SK-N-SH (cell line): ENCODE measurements at regions not wholly inside any gene's neighbourhood (a gene's known extent, or its start where the extent isn't known, plus 50 kb on each side); places are given as distances from the start of the nearest gene placed in this dataset.

ENCODE experiments used
- CTCF ChIA-PET: fragments of 300-600, 350-600 bp; formaldehyde crosslinking; extraction: SDS; loops from one replicate; lab custom pipeline; 2021; lab: Yijun Ruan, JAX
- POLR2A ChIA-PET: fragments of 350-600 bp; sonication (Branson Sonifier 250); formaldehyde crosslinking; extraction: SDS; loops from one replicate; lab custom pipeline; 2020; ENCODE audit warnings: antibody characterized with exemption, inconsistent platforms; lab: Yijun Ruan, JAX
- DNase-seq: peaks from one replicate; pipeline ENCODE4 v3.0.0; 2012
- H2AFZ ChIP-seq: fragments of 200-600 bp; sonication (generic); 2 replicates; pipeline ENCODE4 v1.8.1; 2016; ENCODE audit warnings: antibody characterized with exemption, mild to moderate bottlenecking, low read depth
- H3F3A ChIP-seq: fragments of 200-600 bp; sonication (generic); replicated peaks from 2 replicates; pipeline ENCODE3; 2016; ENCODE audit warnings: antibody characterized with exemption, mild to moderate bottlenecking; ENCODE audit not compliant: insufficient read depth
- H3K27ac ChIP-seq, 2 experiments: fragments of 200-500 bp in 1 of 2; fragments of 200-600 bp in 1 of 2; sonication (Bioruptor generic) in 1 of 2; sonication (generic), shearing (Covaris generic) in 1 of 2; 2 replicates each; pipeline versions ENCODE4 v1.5.1 to v1.6.1; 2014 to 2016; ENCODE audit warnings: low read depth in 2 of 2, inconsistent platforms in 1 of 2, low read length in 1 of 2, mild to moderate bottlenecking in 1 of 2, mixed read lengths in 1 of 2
- H3K27me3 ChIP-seq: fragments of 200-600 bp; sonication (generic), shearing (Covaris generic); 2 replicates; pipeline ENCODE4 v1.6.1; 2016; ENCODE audit warnings: mixed run types; ENCODE audit not compliant: insufficient read depth
- H3K36me3 ChIP-seq, 2 experiments: fragments of 200-500 bp in 1 of 2; fragments of 200-600 bp in 1 of 2; sonication (Bioruptor generic) in 1 of 2; sonication (generic) in 1 of 2; replicated peaks in 1 of 2; 2 replicates each; pipeline versions ENCODE3 to v1.5.1; 2014 to 2016; ENCODE audit warnings: low read length in 1 of 2, mild to moderate bottlenecking in 1 of 2; ENCODE audit not compliant: insufficient read depth in 2 of 2, control insufficient read depth in 1 of 2
- H3K4me1 ChIP-seq, 2 experiments: fragments of 200-500 bp in 1 of 2; fragments of 200-600 bp in 1 of 2; sonication (Bioruptor generic) in 1 of 2; sonication (generic), shearing (Covaris generic) in 1 of 2; 2 replicates each; pipeline versions ENCODE4 v1.5.1 to v1.6.1; 2014 to 2016; ENCODE audit warnings: low read depth in 1 of 2, low read length in 1 of 2, mixed run types in 1 of 2; ENCODE audit not compliant: insufficient read depth in 2 of 2, control insufficient read depth in 1 of 2
- H3K4me2 ChIP-seq: fragments of 200-600 bp; sonication (generic), shearing (Covaris generic); 2 replicates; pipeline ENCODE4 v1.6.1; 2017; ENCODE audit warnings: mixed run types
- H3K4me3 ChIP-seq, 2 experiments: fragments of 200-500 bp in 1 of 2; fragments of 200-600 bp in 1 of 2; sonication (Bioruptor generic) in 1 of 2; sonication (generic), shearing (Covaris generic) in 1 of 2; 2 replicates each; pipeline versions ENCODE4 v1.5.1 to v1.8.1; 2014 to 2016; ENCODE audit warnings: low read depth in 2 of 2, inconsistent platforms in 1 of 2, low read length in 1 of 2, mild to moderate bottlenecking in 1 of 2, mixed read lengths in 1 of 2, moderate library complexity in 1 of 2
- H3K79me2 ChIP-seq: fragments of 200-600 bp; sonication (generic); 2 replicates; pipeline ENCODE4 v1.8.1; 2017; ENCODE audit warnings: mild to moderate bottlenecking; ENCODE audit not compliant: insufficient read depth
- H3K9ac ChIP-seq: fragments of 200-600 bp; sonication (generic); 2 replicates; pipeline ENCODE4 v1.6.1; 2017; ENCODE audit warnings: mixed run types
- H3K9me2 ChIP-seq: fragments of 200-600 bp; sonication (generic); 2 replicates; pipeline ENCODE4 v1.6.1; 2017; ENCODE audit warnings: mixed run types
- H3K9me3 ChIP-seq: fragments of 200-600 bp; sonication (generic); 2 replicates; pipeline ENCODE4 v1.6.1; 2017; ENCODE audit warnings: mixed run types, mild to moderate bottlenecking, moderate library complexity
- H4K20me1 ChIP-seq: fragments of 200-600 bp; sonication (generic); 2 replicates; pipeline ENCODE4 v1.6.1; 2017; ENCODE audit warnings: mild to moderate bottlenecking, mixed run types; ENCODE audit not compliant: insufficient read depth
- CHD2 ChIP-seq: fragments of 150-350 bp; IDR thresholded peaks from 2 replicates; pipeline ENCODE4 v1.6.1; 2018; ENCODE audit warnings: low read length; ENCODE audit not compliant: partially characterized antibody
- ELF1 ChIP-seq: IDR thresholded peaks from 2 replicates; pipeline ENCODE4 v1.4.0; 2012
- FOSL2 ChIP-seq: IDR thresholded peaks from 2 replicates; pipeline ENCODE4 v1.4.0; 2012; ENCODE audit warnings: low read depth, mild to moderate bottlenecking, moderate library complexity, borderline replicate concordance
- FOXJ3 ChIP-seq: sonication (generic); formaldehyde crosslinking; IDR thresholded peaks from 2 replicates; pipeline ENCODE4 v1.5.1; 2020; ENCODE audit warnings: mild to moderate bottlenecking, missing genetic modification reagents
- GABPA ChIP-seq: IDR thresholded peaks from 2 replicates; pipeline ENCODE4 v1.4.0; 2012; ENCODE audit warnings: low read depth, mild to moderate bottlenecking
- MEF2A ChIP-seq: IDR thresholded peaks from 2 replicates; pipeline ENCODE4 v1.4.0; 2012; ENCODE audit warnings: low read depth, borderline replicate concordance
- MXI1 ChIP-seq: IDR thresholded peaks from 2 replicates; pipeline ENCODE4 v1.6.1; 2012; ENCODE audit warnings: mild to moderate bottlenecking, low read depth, low read length, improper control_type of control experiment
- NFIC ChIP-seq: IDR thresholded peaks from 2 replicates; pipeline ENCODE4 v1.4.0; 2012; ENCODE audit warnings: borderline replicate concordance
- NRF1 ChIP-seq: IDR thresholded peaks from 2 replicates; pipeline ENCODE4 v1.6.1; 2012; ENCODE audit warnings: low read depth, mild to moderate bottlenecking, low read length
- RCOR1 ChIP-seq: fragments of 150-350 bp; IDR thresholded peaks from 2 replicates; pipeline ENCODE4 v1.6.1; 2017; ENCODE audit warnings: antibody characterized with exemption, low read length
- RFX5 ChIP-seq: IDR thresholded peaks from 2 replicates; pipeline ENCODE4 v1.6.1; 2012; ENCODE audit warnings: mild to moderate bottlenecking, improper control_type of control experiment, low read length
- SIN3A ChIP-seq: IDR thresholded peaks from 2 replicates; pipeline ENCODE4 v1.6.1; 2012; ENCODE audit warnings: low read depth, mild to moderate bottlenecking, low read length, moderate library complexity, borderline replicate concordance
- SMC3 ChIP-seq: IDR thresholded peaks from 2 replicates; pipeline ENCODE4 v1.6.1; 2012; ENCODE audit warnings: low read depth, low read length, improper control_type of control experiment
- TEAD4 ChIP-seq: IDR thresholded peaks from 2 replicates; pipeline ENCODE4 v1.4.0; 2012; ENCODE audit warnings: mild to moderate bottlenecking, borderline replicate concordance; ENCODE audit not compliant: insufficient read depth
- YY1 ChIP-seq: IDR thresholded peaks from 2 replicates; pipeline ENCODE4 v1.4.0; 2012; ENCODE audit warnings: low read depth, mild to moderate bottlenecking
- WGBS: methylation state at CpG from one replicate; pipeline ENCODE4 v1.1.6; 2017; ENCODE audit warnings: low lambda C conversion rate; 5-methylcytosine and 5-hydroxymethylcytosine counted together
- TF ChIP-seq, protein P1 (sequence below): IDR thresholded peaks from 2 replicates; pipeline ENCODE4 v1.4.0; 2012; ENCODE audit warnings: low read depth
- TF ChIP-seq, protein P2 (sequence below): fragments of 150-350 bp; IDR thresholded peaks from 2 replicates; pipeline ENCODE4 v1.6.1; 2017; ENCODE audit warnings: antibody characterized with exemption, low read length, low read depth, borderline replicate concordance

DNA sequence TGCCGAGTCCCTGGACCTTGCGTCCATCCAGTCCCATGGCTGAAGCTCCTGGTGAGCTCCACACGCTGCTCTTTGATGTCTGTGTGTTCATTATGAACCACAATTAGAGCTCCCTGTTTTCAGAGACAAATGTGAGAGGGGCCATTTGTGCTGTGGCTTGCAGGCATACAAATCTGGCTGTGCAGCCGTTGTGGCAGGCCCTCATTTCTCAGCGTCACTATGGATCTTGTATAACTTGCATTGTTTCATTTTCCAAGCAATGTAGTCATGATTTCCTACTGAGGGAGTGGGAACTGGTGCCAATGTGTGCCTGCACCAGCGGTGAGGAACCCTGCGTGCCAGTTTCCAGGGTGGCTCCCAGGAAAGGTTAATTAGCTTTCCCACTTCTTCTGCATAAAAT is 542.6 kb downstream of the TMEM114 start:
- no peak for DNase-seq
- no peaks in the 10 kb centered on the region for H3K27me3 ChIP-seq
- H2AFZ ChIP-seq = no peak overlapping the region
- WGBS = 17% methylated on average over 7 of the region's 7 CpGs
- POLR2A ChIA-PET = no interaction called here
- TF ChIP-seq FOSL2 (no peak), GABPA (no peak), NFIC (no peak), ELF1 (no peak), NRF1 (no peak), TEAD4 (no peak), YY1 (no peak), RCOR1 (no peak), MEF2A (no peak), RFX5 (no peak), MXI1 (no peak), CHD2 (no peak), FOXJ3 (no peak)
- TF ChIP-seq, protein P1, sequence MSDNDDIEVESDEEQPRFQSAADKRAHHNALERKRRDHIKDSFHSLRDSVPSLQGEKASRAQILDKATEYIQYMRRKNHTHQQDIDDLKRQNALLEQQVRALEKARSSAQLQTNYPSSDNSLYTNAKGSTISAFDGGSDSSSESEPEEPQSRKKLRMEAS = no peak
- TF ChIP-seq, protein P2, sequence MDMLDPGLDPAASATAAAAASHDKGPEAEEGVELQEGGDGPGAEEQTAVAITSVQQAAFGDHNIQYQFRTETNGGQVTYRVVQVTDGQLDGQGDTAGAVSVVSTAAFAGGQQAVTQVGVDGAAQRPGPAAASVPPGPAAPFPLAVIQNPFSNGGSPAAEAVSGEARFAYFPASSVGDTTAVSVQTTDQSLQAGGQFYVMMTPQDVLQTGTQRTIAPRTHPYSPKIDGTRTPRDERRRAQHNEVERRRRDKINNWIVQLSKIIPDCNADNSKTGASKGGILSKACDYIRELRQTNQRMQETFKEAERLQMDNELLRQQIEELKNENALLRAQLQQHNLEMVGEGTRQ = no peak
- no peaks in the 10 kb centered on the region for H3K36me3 ChIP-seq
- H3K27ac ChIP-seq = no peak overlapping the region
- CTCF ChIA-PET = no interaction called here
- no peaks in the 10 kb centered on the region for H3F3A ChIP-seq
- H3K9me3 ChIP-seq = no peaks in the 10 kb centered on the region
- H3K9me2 ChIP-seq = no peaks in the 10 kb centered on the region
- H4K20me1 ChIP-seq = no peaks in the 10 kb centered on the region
- H3K4me3 ChIP-seq = no peak overlapping the region
- H3K9ac ChIP-seq = no peak overlapping the region
- H3K4me1 ChIP-seq = no peaks in the 10 kb centered on the region
- no peaks in the 10 kb centered on the region for H3K79me2 ChIP-seq
- no peak overlapping the region for H3K4me2 ChIP-seq

GRCh38 chr16:8044796-8045195 is 545.5 kb downstream of the TMEM114 start:
- H2AFZ ChIP-seq = no peak overlapping the region
- H3K4me1 ChIP-seq = no peaks in the 10 kb centered on the region
- H3K27me3 ChIP-seq = no peaks in the 10 kb centered on the region
- no peak overlapping the region for H3K9ac ChIP-seq
- TF ChIP-seq YY1 (no peak), SMC3 (no peak), CHD2 (no peak), SIN3A (no peak)
- H3F3A ChIP-seq = no peaks in the 10 kb centered on the region
- ChIA-PET POLR2A (no interaction called here), CTCF (no interaction called here)
- H4K20me1 ChIP-seq = no peaks in the 10 kb centered on the region
- no peak overlapping the region for H3K4me2 ChIP-seq
- H3K36me3 ChIP-seq = no peaks in the 10 kb centered on the region
- H3K9me2 ChIP-seq = no peaks in the 10 kb centered on the region
- 2% methylated on average over 5 of the region's 5 CpGs for WGBS
- no peak overlapping the region for H3K27ac ChIP-seq
- H3K9me3 ChIP-seq = no peaks in the 10 kb centered on the region
- H3K4me3 ChIP-seq = no peak overlapping the region
- DNase-seq = no peak
- no peaks in the 10 kb centered on the region for H3K79me2 ChIP-seq
